GM23248 (cell line): ENCODE measurements at regions not wholly inside any gene's neighbourhood (a gene's known extent, or its start where the extent isn't known, plus 50 kb on each side); places are given as distances from the start of the nearest gene placed in this dataset.

ENCODE experiments used
- EZH2 ChIP-seq: fragments of 200-600 bp; sonication (generic); IDR thresholded peaks from 2 replicates; pipeline ENCODE4 v1.6.1; 2018; ENCODE audit warnings: antibody characterized with exemption, mild to moderate bottlenecking; ENCODE audit not compliant: insufficient read depth, poor library complexity, severe bottlenecking
- EZH2phosphoT487 ChIP-seq: fragments of 200-600 bp; sonication (generic); IDR thresholded peaks from 2 replicates; pipeline ENCODE4 v1.6.1; 2018; ENCODE audit warnings: antibody characterized with exemption, moderate library complexity, mild to moderate bottlenecking, low read depth; ENCODE audit not compliant: insufficient read depth

DNA sequence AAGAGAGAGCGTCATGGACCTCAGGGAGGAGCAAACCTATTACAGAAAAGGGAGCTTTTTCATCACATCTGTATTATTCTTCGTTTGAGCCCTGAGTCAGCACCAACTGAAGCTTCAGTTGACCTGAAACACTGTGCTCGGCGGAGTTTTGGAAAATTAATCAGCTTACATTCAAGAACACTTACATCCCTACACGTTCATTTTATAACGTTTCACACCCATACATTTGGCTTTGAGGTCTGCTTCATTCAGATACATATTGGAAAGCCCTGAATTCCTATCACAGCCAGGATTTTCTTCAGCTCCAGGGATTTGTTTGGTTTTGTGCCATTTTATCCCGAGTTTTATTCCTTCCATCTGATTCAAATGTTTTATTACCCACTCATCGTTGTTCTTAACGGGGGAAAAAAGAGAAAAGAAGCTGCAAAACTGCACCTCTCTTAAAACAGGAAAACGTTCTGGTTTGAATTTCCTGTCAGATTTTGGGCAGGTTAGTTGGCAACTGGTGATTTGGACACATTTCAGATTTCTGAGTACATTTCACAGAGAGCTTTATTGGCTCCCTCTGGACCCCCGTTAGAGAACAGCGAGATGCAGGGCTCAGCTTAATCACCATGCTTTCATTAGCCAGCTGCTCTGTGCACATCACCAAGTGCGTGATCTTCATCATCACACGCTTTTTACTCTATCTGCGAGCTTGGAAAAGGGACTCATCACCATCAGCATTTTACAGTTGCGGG is 88.8 kb downstream of the CDC42EP3 start:
- TF ChIP-seq EZH2, result no peak
- no peak for TF ChIP-seq EZH2phosphoT487
